HG03103 (cell line): ENCODE measurements at regions not wholly inside any gene's neighbourhood (a gene's known extent, or its start where the extent isn't known, plus 50 kb on each side); places are given as distances from the start of the nearest gene placed in this dataset.
"Not testable (repeated sequence)": the region's sequence is repeated elsewhere in the genome, so short reads cannot be mapped to it uniquely, and the experiment has no call there.

ENCODE experiments used
- ATAC-seq: cut with Tn5 transposase; IDR thresholded peaks from one replicate; pipeline ENCODE4 v1.9.1; 2021; ENCODE audit warnings: low read depth; ENCODE audit not compliant: unreplicated experiment

- ATAC-seq = no peak
Observed at GRCh38 chr1:187038784-187039183, 210.0 kb downstream of the PLA2G4A start.

- ATAC-seq = no peak
Observed at GRCh38 chr1:187041104-187041503, 212.4 kb downstream of the PLA2G4A start.

- no peak for ATAC-seq
Observed at GRCh38 chr1:187042538-187042937, 213.8 kb downstream of the PLA2G4A start.

GRCh38 chr1:187043433-187043832 lies 214.7 kb downstream of the PLA2G4A start:
- not testable (repeated sequence) for ATAC-seq

- no peak for ATAC-seq
Observed at GRCh38 chr1:187044411-187044810, 215.7 kb downstream of the PLA2G4A start.

- no peak for ATAC-seq
Observed at GRCh38 chr1:187045371-187045770, 216.6 kb downstream of the PLA2G4A start.

- ATAC-seq = no peak
Observed at GRCh38 chr1:187046293-187046692, 217.5 kb downstream of the PLA2G4A start.

GRCh38 chr1:187047298-187047697 lies 218.5 kb downstream of the PLA2G4A start:
- ATAC-seq = no peak

- ATAC-seq = peak; percentile 66
Observed at GRCh38 chr1:187051618-187052232, 223.0 kb downstream of the PLA2G4A start.

- ATAC-seq = no peak
Observed at GRCh38 chr1:187053876-187054275, 225.1 kb downstream of the PLA2G4A start.

- ATAC-seq = no peak
Observed at GRCh38 chr1:187054862-187055757, 226.4 kb downstream of the PLA2G4A start.

GRCh38 chr1:187063271-187063670 lies 234.5 kb downstream of the PLA2G4A start:
- ATAC-seq = no peak

- ATAC-seq = no peak
Observed at GRCh38 chr1:187067160-187067559, 238.4 kb downstream of the PLA2G4A start.

GRCh38 chr1:187070076-187070475 lies 241.3 kb downstream of the PLA2G4A start:
- ATAC-seq = no peak

GRCh38 chr1:187072262-187073034 lies 243.7 kb downstream of the PLA2G4A start:
- ATAC-seq = peak; percentile 70

GRCh38 chr1:187073035-187073560 lies 244.3 kb downstream of the PLA2G4A start:
- ATAC-seq = peak; percentile 23

- ATAC-seq = not testable (repeated sequence)
Observed at GRCh38 chr1:187073634-187074245, 245.0 kb downstream of the PLA2G4A start.

- no peak for ATAC-seq
Observed at GRCh38 chr1:187074445-187075048, 245.8 kb downstream of the PLA2G4A start.

GRCh38 chr1:187076922-187077321 lies 248.2 kb downstream of the PLA2G4A start:
- no peak for ATAC-seq

GRCh38 chr1:187078321-187078720 lies 249.6 kb downstream of the PLA2G4A start:
- ATAC-seq = no peak
